Neural cell (in vitro differentiated cells): ENCODE measurements at regions not wholly inside any gene's neighbourhood (a gene's known extent, or its start where the extent isn't known, plus 50 kb on each side); places are given as distances from the start of the nearest gene placed in this dataset.

Experiments used
- CTCF ChIP-seq: fragments of 450-650 bp; IDR thresholded peaks from 2 replicates; pipeline ENCODE4 v1.5.1; 2014; ENCODE audit warnings: antibody characterized with exemption, mild to moderate bottlenecking, moderate library complexity; ENCODE audit not compliant: poor library complexity, severe bottlenecking
- EP300 ChIP-seq: fragments of 450-650 bp; conservative IDR thresholded peaks from 2 replicates; pipeline ENCODE4 v1.6.1; 2014; ENCODE audit warnings: antibody characterized with exemption, mild to moderate bottlenecking, moderate library complexity; ENCODE audit not compliant: poor library complexity, severe bottlenecking
- EZH2 ChIP-seq: fragments of 200-600, 300-800 bp; shearing (Covaris generic), sonication (generic); IDR thresholded peaks from 2 replicates; pipeline ENCODE4 v1.6.1; 2014; ENCODE audit warnings: antibody characterized with exemption, low read length, borderline replicate concordance, mild to moderate bottlenecking; ENCODE audit not compliant: insufficient read depth, poor library complexity, severe bottlenecking
- MXI1 ChIP-seq: fragments of 450-650 bp; conservative IDR thresholded peaks from 2 replicates; pipeline ENCODE4 v1.6.1; 2014; ENCODE audit warnings: antibody characterized with exemption, mild to moderate bottlenecking; ENCODE audit not compliant: poor library complexity, severe bottlenecking
- POLR2AphosphoS5 ChIP-seq: IDR thresholded peaks from 2 replicates; pipeline ENCODE4 v1.6.1; 2012
- RAD21 ChIP-seq: fragments of 450-650 bp; conservative IDR thresholded peaks from 2 replicates; pipeline ENCODE4 v1.6.1; 2014; ENCODE audit warnings: antibody characterized with exemption, mild to moderate bottlenecking, moderate library complexity
- REST ChIP-seq: IDR thresholded peaks from 2 replicates; pipeline ENCODE4 v1.6.1; 2012; ENCODE audit warnings: borderline replicate concordance
- SMC3 ChIP-seq: fragments of 450-650 bp; conservative IDR thresholded peaks from 2 replicates; pipeline ENCODE4 v1.6.1; 2014; ENCODE audit warnings: antibody characterized with exemption, mild to moderate bottlenecking, moderate library complexity; ENCODE audit not compliant: poor library complexity
- TAF1 ChIP-seq: IDR thresholded peaks from 2 replicates; pipeline ENCODE4 v1.6.1; 2012; ENCODE audit warnings: low read depth

GRCh38 chr12:83318386-83319098, 631.8 kb downstream of the TMTC2 start:
- TF ChIP-seq CTCF (no peak), POLR2AphosphoS5 (no peak), SMC3 (no peak), REST (no peak), EZH2 (no peak), TAF1 (no peak), EP300 (no peak), MXI1 (no peak), RAD21 (no peak)
